GM12878 (cell line): ENCODE measurements at regions not wholly inside any gene's neighbourhood (a gene's known extent, or its start where the extent isn't known, plus 50 kb on each side); places are given as distances from the start of the nearest gene placed in this dataset.

ENCODE experiments used
- ATAC-seq: fragments of 200-7000 bp; cut with Tn5 transposase; 3 replicates; pipeline ENCODE4 v1.9.1; 2020; ENCODE audit warnings: mild to moderate bottlenecking, moderate library complexity
- BruUV-seq: library from RNA; stranded (reverse); fragments of 400-500 nt; replicated peaks from 2 replicates; lab custom pipeline; 2021; lab: Mats Ljungman, UMichigan
- CTCF ChIA-PET: fragments of 300-600 bp; sonication (Branson Sonifier 250); formaldehyde crosslinking; extraction: SDS; loops from one replicate; lab custom pipeline; 2021; ENCODE audit warnings: inconsistent platforms; lab: Yijun Ruan, JAX
- POLR2A ChIA-PET: fragments of 350-600 bp; formaldehyde crosslinking; extraction: SDS; loops from one replicate; lab custom pipeline; 2021; ENCODE audit warnings: inconsistent platforms; lab: Charles Lee
- RAD21 ChIA-PET: fragments of 300-600 bp; sonication (Branson Sonifier 250); formaldehyde crosslinking; loops from one replicate; lab custom pipeline; 2023; ENCODE audit warnings: antibody characterized with exemption; ENCODE audit not compliant: unreplicated experiment; lab: Charles Lee
- SMC1A ChIA-PET: fragments of 300-600 bp; sonication (Branson Sonifier 250); formaldehyde crosslinking; loops from one replicate; lab custom pipeline; 2023; ENCODE audit not compliant: unreplicated experiment, uncharacterized antibody; lab: Charles Lee
- DNase-seq: peaks from one replicate; pipeline ENCODE4 v3.0.0-alpha.2; 2011; ENCODE audit warnings: low read depth, low spot score
- FAIRE-seq: peaks from 3 replicates; lab custom pipeline; 2011; peaks lifted over from hg19 to GRCh38; lab: Jason Lieb, UNC
- H2AFZ ChIP-seq: 2 replicates; pipeline ENCODE4 v1.6.0; 2011; ENCODE audit warnings: low read depth, low read length, control low read depth; ENCODE audit not compliant: control insufficient read depth
- H3K27ac ChIP-seq: 2 replicates; pipeline ENCODE4 v1.5.1; 2011; ENCODE audit warnings: control low read depth; ENCODE audit not compliant: control insufficient read depth, insufficient read depth
- H3K27me3 ChIP-seq, 2 experiments: replicated peaks in 1 of 2; 2 replicates each; pipeline versions ENCODE4 v1.6.0 to v1.6.1; 2011; ENCODE audit warnings: low read length in 1 of 2; ENCODE audit not compliant: control insufficient read depth in 2 of 2, insufficient read depth in 2 of 2
- H3K36me3 ChIP-seq, 2 experiments: 2 replicates each; pipeline ENCODE4 v1.5.1; 2011; ENCODE audit warnings: low read length in 1 of 2; ENCODE audit not compliant: control insufficient read depth in 2 of 2, insufficient read depth in 2 of 2
- H3K4me1 ChIP-seq: 2 replicates; pipeline ENCODE4 v1.6.1; 2011; ENCODE audit warnings: mild to moderate bottlenecking, low read length, moderate library complexity, mixed read lengths; ENCODE audit not compliant: control insufficient read depth, insufficient read depth
- H3K4me2 ChIP-seq: 2 replicates; pipeline ENCODE4 v1.6.0; 2011; ENCODE audit warnings: control low read depth; ENCODE audit not compliant: control insufficient read depth, insufficient read depth
- H3K4me3 ChIP-seq: fragments of 200-600 bp; sonication (generic); 2 replicates; pipeline ENCODE4 v1.5.1; 2016
- H3K79me2 ChIP-seq: 2 replicates; pipeline ENCODE4 v1.6.0; 2011; ENCODE audit warnings: low read length; ENCODE audit not compliant: control insufficient read depth, insufficient read depth
- H3K9ac ChIP-seq: 2 replicates; pipeline ENCODE4 v1.8.0; 2011; ENCODE audit warnings: low read length, control low read depth, mixed read lengths; ENCODE audit not compliant: control insufficient read depth, insufficient read depth
- H3K9me3 ChIP-seq: replicated peaks from 3 replicates; pipeline ENCODE4 v1.5.1; 2011; ENCODE audit warnings: mild to moderate bottlenecking, low read length; ENCODE audit not compliant: control insufficient read depth, insufficient read depth
- H4K20me1 ChIP-seq: 2 replicates; pipeline ENCODE4 v1.6.0; 2011; ENCODE audit not compliant: control insufficient read depth, insufficient read depth
- BACH1 ChIP-seq: fragments of 450-650 bp; IDR thresholded peaks from 2 replicates; pipeline ENCODE4 v1.6.1; 2017; ENCODE audit warnings: mild to moderate bottlenecking, borderline replicate concordance
- CHD4 ChIP-seq: fragments of 200-600 bp; sonication (generic); IDR thresholded peaks from 2 replicates; pipeline ENCODE4 v1.6.1; 2016; ENCODE audit warnings: mild to moderate bottlenecking
- EZH2 ChIP-seq: IDR thresholded peaks from 2 replicates; pipeline ENCODE4 v1.6.1; 2012; ENCODE audit warnings: low read depth, mild to moderate bottlenecking, control low read depth, inconsistent platforms, low read length, borderline replicate concordance; ENCODE audit not compliant: control insufficient read depth
- GATAD2B ChIP-seq: fragments of 450-650 bp; conservative IDR thresholded peaks from 2 replicates; pipeline ENCODE4 v1.6.1; 2017; ENCODE audit warnings: low read depth, mild to moderate bottlenecking, moderate library complexity
- IRF4 ChIP-seq: IDR thresholded peaks from 2 replicates; pipeline ENCODE4 v1.6.1; 2011; ENCODE audit warnings: low read depth, low read length
- JUNB ChIP-seq: IDR thresholded peaks from 2 replicates; pipeline ENCODE4 v1.6.1; 2016; ENCODE audit warnings: antibody characterized with exemption, mild to moderate bottlenecking
- KLF5 ChIP-seq: fragments of 450-650 bp; IDR thresholded peaks from 2 replicates; pipeline ENCODE4 v1.6.1; 2014; ENCODE audit warnings: mild to moderate bottlenecking; ENCODE audit not compliant: partially characterized antibody
- NR2C1 ChIP-seq: fragments of 450-650 bp; IDR thresholded peaks from 2 replicates; pipeline ENCODE4 v1.6.1; 2017; ENCODE audit warnings: antibody characterized with exemption, mild to moderate bottlenecking, moderate library complexity
- PAX5 ChIP-seq: IDR thresholded peaks from 2 replicates; pipeline ENCODE4 v1.6.1; 2011; ENCODE audit warnings: low read depth, low read length, borderline replicate concordance
- POLR2A ChIP-seq: IDR thresholded peaks from 2 replicates; pipeline ENCODE4 v1.6.1; 2011; ENCODE audit warnings: low read depth, mild to moderate bottlenecking, low read length
- RELB ChIP-seq: fragments of 450-650 bp; IDR thresholded peaks from 2 replicates; pipeline ENCODE4 v1.6.1; 2017; ENCODE audit warnings: low read depth, mild to moderate bottlenecking, moderate library complexity
- SIN3A ChIP-seq: IDR thresholded peaks from 2 replicates; pipeline ENCODE4 v1.6.1; 2012; ENCODE audit warnings: low read depth, low read length, improper control_type of control experiment
- SUPT20H ChIP-seq: IDR thresholded peaks from 2 replicates; pipeline ENCODE4 v1.6.1; 2011; ENCODE audit warnings: low read depth, mild to moderate bottlenecking, low read length, moderate library complexity, borderline replicate concordance; ENCODE audit not compliant: control insufficient read depth
- ZBTB33 ChIP-seq: fragments of 450-650 bp; IDR thresholded peaks from 2 replicates; pipeline ENCODE4 v1.6.1; 2017; ENCODE audit warnings: mild to moderate bottlenecking
- WGBS: methylation state at CpG from one replicate; pipeline ENCODE4 v1.1.6; 2016; ENCODE audit warnings: low lambda C conversion rate; ENCODE audit not compliant: insufficient replicate concordance, insufficient coverage; ENCODE audit errors: missing lambda C conversion rate; 5-methylcytosine and 5-hydroxymethylcytosine counted together
- in situ Hi-C: fragments of 300-500 bp; cut with MboI; formaldehyde crosslinking; loops from 9 replicates; pipeline ENCODE4 v1.14.3; 2018; ENCODE audit warnings: mixed read lengths
- intact Hi-C: fragments of 100-400 bp; cut with micrococcal nuclease; formaldehyde crosslinking; loops from one replicate; pipeline ENCODE4 v1.14.2; 2022; ENCODE audit not compliant: unreplicated experiment

GRCh38 chr6:125637207-125637606 is 112.2 kb upstream of the HEY2 start:
- Histone ChIP-seq H3K9me3 (no peaks in the 10 kb centered on the region), H4K20me1 (no peaks in the 10 kb centered on the region), H3K27me3 (peaks cover 0 to 3% of the 10 kb centered on the region in 2 experiments; a peak in 2 of 4 replicates), H3K36me3 (no peaks in the 10 kb centered on the region), H3K4me1 (no peaks in the 10 kb centered on the region), H3K9ac (no peak overlapping the region), H3K27ac (no peak overlapping the region), H3K4me2 (no peak overlapping the region), H3K4me3 (no peak overlapping the region), H2AFZ (no peak overlapping the region), H3K79me2 (no peaks in the 10 kb centered on the region)
- DNase-seq: no peak
- ChIA-PET CTCF (no interaction called here), RAD21 (no interaction called here), POLR2A (no interaction called here), SMC1A (no interaction called here)
- ATAC-seq: peak; percentile 24
- TF ChIP-seq IRF4 (peak; percentile 42; the same call in 1 of the 2 replicates), JUNB (peak; percentile 61), BACH1 (no peak)
- intact Hi-C loops: no loop called here
- FAIRE-seq: no peak
- no TSS peak for BruUV-seq
- 0% methylated on average over 2 of the region's 2 CpGs for WGBS
- in situ Hi-C loops: no loop called here

- CTCF ChIA-PET: interaction anchor here (1.4 kb wide), 1 partner anchor 106 kb away, joined by 3 read pairs; no protein-coding TSS in a partner anchor
- no peak overlapping the region for H3K4me3 ChIP-seq
- in situ Hi-C loops (no loop called here), intact Hi-C loops (no loop called here)
- FAIRE-seq: no peak
- no peaks in the 10 kb centered on the region for H3K4me1 ChIP-seq
- RAD21 ChIA-PET: no interaction called here
- no peaks in the 10 kb centered on the region for H4K20me1 ChIP-seq
- 13% methylated on average over 3 of the region's 3 CpGs for WGBS
- POLR2A ChIA-PET: no interaction called here
- no peaks in the 10 kb centered on the region; a peak in 1 of 4 replicates for H3K27me3 ChIP-seq
- no peaks in the 10 kb centered on the region for H3K36me3 ChIP-seq
- H3K4me2 ChIP-seq: no peak overlapping the region
- SMC1A ChIA-PET: no interaction called here
- BruUV-seq: no TSS peak
- no peak overlapping the region for H3K27ac ChIP-seq
- no peak overlapping the region for H3K9ac ChIP-seq
- no peak overlapping the region for H2AFZ ChIP-seq
- H3K9me3 ChIP-seq: no peaks in the 10 kb centered on the region
- no peak for ATAC-seq
- no peaks in the 10 kb centered on the region for H3K79me2 ChIP-seq
- DNase-seq: no peak
- no peak for TF ChIP-seq SUPT20H
- no peak for TF ChIP-seq GATAD2B
- TF ChIP-seq PAX5: no peak
- TF ChIP-seq ZBTB33: no peak
- TF ChIP-seq BACH1: no peak
- no peak for TF ChIP-seq CHD4
- no peak for TF ChIP-seq EZH2
- no peak for TF ChIP-seq IRF4
- no peak for TF ChIP-seq NR2C1
- no peak for TF ChIP-seq RELB
- no peak for TF ChIP-seq SIN3A
- TF ChIP-seq KLF5: no peak
- TF ChIP-seq POLR2A: no peak
Observed at GRCh38 chr6:125639466-125640020, 109.9 kb upstream of the HEY2 start.
